Anterior cingulate cortex (tissue), 58 donors: ENCODE measurements at regions not wholly inside any gene's neighbourhood (a gene's known extent, or its start where the extent isn't known, plus 50 kb on each side); places are given as distances from the start of the nearest gene placed in this dataset.
"Not testable (repeated sequence)": the region's sequence is repeated elsewhere in the genome, so short reads cannot be mapped to it uniquely, and the experiment has no call there.

Experiments
- DNase-seq, 58 donors: peaks; one replicate each; lab custom pipeline; 2025; lab: John Stamatoyannopoulos, UW

DNA sequence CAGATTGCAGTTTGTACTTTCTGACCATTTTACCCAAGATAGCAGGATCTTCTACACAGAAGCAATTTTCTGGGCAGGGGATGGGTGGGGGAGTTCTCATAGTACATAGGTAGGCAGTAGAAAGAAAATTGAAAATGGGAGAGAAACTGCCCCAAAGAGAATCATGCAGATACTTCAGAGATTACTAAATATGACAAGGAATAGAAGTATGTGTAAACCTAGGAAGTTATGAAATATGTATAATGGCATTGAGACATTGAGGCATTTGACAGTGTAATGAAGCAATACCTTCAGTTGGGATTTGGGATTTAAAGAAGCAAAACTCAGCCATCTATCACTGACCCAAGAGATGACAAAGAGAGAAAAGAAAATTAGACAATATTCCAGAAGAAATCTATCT is 233.0 kb downstream of the PTN start:
- no peak for DNase-seq

DNA sequence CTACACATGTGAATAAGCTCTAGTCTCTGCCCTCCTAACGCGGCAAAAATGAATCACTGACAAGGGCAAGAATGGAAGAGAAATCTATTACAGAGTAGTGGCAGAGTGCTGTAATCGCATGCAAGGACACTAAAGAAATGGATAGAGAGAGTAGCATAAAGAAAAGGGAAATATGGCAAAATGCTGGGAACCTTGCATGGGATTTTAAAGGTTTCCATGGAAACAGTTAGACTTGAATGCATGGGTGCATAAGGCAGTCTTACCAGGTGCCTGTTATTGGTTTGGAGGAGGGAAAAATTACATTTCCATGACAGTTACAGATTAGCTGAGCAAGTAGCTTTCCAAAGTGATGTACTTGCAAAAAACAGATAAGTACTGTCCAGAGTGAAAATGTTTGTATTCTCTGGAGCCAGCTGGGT is 233.4 kb downstream of the PTN start:
- DNase-seq, result no peak

DNA sequence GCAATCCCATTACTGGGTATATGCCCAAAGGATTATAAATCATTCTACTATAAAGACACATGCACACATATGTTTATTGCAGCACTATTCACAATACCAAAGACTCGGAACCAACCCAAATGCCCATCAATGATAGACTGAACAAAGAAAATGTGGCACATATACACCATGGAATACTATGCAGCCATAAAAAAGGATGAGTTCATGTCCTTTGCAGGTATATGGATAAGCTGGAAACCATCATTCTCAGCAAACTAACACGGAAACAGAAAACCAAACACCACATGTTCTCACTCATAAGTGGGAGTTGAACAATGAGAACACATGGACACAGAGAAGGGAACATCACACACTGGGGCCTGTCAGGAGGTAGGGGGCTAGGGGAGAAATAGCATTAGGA is 235.7 kb downstream of the PTN start:
- not testable (repeated sequence) for DNase-seq

DNA sequence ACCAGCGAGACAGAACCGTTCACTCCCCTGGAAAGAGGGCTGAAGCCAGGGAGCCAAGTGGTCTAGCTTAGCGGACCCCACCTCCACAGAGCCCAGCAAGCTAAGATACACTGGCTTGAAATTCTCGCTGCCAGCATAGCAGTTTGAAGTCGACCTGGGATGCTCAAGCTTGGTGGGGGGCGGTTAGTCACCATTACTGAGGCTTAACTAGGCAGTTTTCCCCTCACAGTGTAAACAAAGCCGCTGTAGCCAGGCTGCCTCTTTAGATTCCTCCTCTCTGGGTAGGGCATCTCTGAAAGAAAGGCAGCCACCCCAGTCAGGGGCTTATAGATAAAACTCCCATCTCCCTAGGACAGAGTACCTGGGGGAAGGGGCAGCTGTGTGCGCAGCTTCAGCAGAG is 235.1 kb downstream of the CHRM2 start:
- DNase-seq, result not testable (repeated sequence)

DNA sequence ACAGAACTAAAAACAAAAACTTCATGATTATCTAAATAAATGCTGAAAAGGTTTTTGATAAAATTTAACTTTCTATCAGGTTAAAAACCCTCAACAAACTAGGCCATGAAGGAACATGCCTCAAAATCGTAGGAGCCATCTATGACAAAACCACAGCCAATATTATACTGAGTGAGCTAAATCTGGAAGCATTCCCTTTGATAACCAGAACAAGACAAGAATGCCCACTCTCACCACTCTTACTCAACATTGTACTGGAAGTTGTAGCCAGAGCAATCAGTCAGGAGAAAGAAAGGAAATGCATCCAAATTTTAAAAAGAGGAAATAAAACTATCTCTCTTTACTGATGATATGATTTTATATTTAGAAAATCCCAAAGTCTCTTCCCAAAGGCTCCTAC is 228.7 kb downstream of the CHRM2 start:
- no peak for DNase-seq

DNA sequence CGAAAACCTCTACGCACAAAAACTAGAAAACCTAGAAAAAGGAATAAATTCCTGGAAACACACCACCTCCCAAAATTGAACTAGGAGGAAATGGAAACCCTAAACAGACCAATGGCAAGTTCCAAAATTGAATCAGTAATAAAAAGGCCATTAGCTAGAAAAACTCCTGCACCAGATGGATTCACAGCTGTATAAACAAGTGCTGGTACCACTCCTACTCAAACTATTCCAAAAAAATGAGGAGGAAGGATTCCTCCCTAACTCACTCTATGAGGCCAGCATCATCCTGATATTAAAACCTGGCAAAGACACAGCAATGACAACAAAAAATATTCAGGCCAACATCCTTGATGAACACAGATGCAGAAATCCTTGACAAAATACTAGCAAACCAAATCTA is 228.2 kb downstream of the CHRM2 start:
- no peak for DNase-seq

DNA sequence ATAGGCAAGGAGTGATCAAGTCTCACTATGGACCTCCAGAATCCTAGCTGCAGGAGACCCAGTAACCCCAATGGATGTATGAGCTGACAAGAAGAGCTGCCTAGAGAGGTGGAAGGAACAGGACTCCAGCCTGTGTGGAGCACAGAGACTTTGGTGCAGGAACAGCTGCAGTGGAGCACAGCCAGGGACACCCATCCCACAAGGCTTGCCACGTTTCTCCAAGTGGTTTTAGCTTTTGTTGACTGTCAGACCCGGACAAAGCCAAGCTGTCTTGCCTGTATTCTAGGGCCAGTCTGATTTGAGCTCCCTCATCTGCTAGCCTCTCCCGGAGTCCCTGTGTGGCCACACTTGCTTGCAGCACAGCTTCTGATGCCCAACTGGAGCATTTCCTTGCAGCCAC is 224.7 kb downstream of the CHRM2 start:
- DNase-seq, result no peak

DNA sequence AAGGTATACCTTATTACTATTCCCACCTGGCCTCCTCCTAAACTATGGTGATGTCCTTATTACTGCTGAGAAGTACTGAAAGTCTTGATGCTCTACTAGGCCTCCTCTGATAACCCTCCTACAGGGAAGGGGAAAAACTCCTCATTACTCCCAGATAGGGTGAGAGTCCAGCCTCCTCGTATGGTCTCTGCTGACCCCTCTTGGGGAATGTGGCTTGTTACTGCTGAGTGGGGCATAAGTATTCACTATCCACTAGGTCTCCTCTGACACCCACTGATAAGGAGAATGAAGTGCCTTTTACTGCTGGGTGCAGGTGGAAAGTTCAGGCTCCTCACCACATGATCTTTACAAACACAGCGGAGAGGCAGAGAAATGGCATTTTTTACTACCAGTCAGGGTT is 222.9 kb downstream of the CHRM2 start:
- DNase-seq, result no peak

DNA sequence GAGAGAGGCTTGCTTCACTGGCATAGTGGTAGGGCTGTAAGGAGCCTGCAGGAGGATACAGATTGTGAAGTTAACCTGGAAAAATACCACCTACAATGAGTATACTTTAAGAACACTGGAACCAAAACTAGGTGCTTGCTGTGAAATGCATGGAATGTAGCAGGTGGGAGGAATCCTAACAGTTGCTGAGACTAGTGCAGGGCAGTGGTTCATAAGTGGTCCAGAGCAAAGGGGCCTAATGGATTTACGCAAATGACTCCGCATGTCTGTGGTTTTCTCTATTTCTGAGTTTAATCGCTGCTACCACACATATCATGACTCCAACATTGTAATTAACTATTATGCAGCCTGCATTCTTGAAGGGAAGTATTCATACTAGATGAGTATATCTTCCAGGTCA is 218.4 kb downstream of the CHRM2 start:
- DNase-seq, result no peak

DNA sequence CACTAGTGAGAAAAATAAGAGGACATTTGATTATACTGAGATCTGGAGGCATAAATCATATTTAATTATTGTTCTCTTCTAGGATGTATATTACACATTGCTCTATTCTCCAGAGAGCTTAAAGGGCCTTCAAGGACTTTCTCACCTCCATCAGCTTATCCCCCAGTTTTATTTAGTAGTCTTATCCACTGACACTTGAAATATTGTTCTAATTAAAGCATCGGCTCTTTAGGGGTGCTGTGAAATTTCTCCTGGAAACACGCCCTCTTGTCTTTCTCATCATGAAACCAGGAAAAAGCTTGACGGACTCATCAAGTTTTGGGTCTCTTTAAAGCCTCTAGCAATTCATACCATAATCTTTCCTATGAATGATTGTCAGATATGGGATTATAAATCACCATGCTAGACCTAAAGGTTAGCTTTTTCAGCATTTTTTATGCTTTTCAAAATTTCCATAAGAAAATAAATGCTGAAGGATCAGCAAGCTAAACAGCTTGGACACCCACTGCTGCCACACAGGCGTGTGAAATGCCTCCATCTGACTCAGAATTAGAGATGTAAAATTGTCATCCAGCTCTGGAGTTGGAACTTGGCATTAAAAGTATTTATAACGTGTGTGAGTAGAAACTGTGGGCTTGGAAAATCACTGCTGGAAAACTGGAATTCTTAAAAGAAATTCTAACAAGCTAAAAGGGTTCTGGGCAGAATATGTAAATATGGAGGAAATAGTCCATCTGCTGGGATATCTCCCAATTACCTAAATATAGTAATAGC is 216.3 kb downstream of the CHRM2 start:
- DNase-seq, result peak in 12 of 58 donors; percentile 0 to 39 (median 10)

DNA sequence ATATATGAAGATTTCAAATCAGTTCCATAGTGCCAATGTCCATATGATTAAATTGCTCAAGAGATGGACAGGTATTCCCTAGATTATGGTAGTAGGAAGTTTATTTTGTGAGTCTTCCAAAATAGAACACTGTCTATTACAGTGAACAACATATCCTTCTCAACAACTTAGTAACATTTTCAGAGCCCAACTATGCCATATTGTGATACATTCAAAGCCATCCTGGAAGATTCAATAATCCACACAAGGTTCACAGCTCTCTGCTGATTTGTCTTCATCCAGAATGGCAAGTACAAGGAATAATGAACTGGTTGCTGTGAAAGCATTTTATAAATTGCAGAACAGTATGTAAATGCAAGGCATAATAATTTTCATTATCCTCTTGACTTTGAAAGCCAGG is 213.9 kb downstream of the CHRM2 start:
- no peak for DNase-seq

DNA sequence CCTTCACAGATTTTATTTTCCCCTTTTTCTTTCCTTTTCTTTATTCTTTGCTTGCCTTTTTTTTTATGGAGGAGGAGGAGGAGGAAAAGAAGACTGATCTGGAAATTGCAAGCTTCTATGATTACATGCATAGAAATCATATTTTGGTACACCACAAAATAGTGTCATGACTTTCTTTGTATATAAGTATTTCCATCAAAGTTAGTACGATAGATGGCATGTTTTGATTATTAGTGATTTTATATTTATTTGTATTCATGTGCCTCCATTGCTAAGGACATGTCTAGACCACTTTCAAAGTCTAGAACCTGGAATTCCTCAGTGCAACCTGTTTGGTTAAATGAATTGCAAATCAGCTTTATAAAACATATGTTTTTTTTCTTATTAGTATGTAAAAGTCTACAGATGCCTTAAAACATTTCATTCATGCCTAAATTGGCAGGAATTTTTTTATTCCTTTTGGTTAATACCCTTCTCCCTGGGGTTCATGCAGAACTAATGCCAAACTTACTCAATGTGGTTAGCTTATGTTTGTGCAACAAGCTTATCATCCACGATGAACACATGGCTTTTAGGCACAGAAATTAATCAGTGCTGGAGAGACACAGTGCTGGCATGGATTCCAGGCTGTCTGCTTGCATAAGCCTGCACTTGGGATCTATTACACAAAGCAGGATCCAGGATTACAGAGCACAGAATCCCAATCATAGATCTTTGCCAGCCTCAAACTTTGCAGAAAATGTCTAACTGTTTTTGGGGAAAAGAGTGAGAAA is 213.1 kb downstream of the CHRM2 start:
- DNase-seq, result peak in 9 of 58 donors; percentile 1 to 22 (median 6)

DNA sequence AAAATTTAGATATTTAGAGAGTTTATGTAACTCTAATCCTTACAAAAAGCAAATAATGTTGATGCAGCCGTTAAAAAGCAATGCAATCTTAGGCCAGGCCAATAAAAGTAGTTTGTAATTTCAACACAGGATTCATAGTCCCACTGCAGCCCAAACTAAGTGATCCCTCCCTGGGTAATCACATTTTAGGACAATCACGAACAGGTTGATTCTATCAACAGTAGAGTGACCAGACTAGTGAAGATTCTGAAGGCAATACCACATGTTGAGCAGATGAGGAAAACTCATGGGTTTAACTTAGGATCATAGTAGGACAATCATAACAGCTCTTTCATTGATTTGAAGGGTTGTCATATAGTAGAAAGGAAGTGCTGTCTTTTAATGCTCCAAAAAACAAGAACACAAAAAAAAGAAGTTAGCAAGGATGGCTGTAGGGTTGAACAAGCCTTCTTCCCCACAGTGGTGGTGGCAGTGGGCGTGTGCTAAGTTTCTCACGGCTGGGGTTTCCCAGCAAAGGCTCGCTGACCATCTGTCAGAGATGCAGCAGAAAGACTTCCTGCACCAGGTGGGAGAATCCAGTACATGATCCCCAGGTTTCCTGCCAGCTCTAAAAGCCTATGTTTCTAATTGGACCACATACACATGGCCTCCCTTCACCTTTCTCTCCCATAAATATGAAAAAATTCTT is 212.2 kb downstream of the CHRM2 start:
- peak in 5 of 58 donors; percentile 2 to 11 (median 6) for DNase-seq

DNA sequence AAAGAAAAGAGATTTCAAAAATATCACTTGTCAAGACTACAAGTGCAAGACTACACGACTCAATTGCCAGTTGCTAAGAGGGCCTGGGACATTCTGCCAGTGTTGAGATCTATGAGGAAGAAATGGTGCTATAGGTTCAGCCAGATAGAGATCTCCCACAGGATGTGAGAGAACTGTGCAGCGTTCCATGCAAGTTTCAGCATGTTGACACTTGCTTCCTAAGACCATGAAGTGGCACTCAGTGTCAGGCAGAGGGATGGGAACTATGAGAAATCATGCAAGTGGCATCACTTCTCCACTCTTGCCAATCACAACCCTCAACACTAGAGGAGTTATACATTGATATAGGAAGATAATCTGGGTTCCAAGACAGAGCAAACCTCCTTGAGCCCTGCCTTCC is 210.3 kb downstream of the CHRM2 start:
- DNase-seq, result no peak

DNA sequence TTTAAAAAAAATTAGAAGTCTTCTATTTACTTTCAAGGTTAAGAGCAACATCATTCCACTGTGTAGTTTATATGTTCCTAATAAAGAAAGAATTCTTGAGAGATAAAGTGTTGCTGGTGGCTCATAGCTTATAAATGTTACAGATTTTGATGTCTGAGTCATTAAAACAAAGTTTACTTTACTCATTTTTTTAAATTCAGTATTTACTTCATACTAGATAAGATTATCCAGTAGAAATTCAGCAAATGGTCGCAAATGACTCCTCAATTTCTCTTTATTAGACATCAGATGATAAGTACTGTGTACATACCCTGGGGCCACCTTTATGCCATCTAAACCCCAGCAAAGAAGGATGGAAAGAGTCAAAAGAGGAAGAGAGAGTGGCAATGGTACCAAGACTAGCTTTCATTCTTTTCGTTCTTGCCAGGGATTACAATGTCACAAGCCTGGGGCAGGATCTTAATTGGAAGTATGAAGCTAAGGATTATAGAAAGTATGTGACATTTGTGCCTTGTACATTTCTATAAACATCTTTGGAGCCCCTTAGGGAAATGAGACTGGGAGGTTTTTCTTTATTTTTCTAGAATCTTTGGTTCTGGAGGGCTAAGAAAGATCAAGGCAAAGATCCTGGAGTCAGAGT is 206.1 kb downstream of the CHRM2 start:
- DNase-seq, result no peak

DNA sequence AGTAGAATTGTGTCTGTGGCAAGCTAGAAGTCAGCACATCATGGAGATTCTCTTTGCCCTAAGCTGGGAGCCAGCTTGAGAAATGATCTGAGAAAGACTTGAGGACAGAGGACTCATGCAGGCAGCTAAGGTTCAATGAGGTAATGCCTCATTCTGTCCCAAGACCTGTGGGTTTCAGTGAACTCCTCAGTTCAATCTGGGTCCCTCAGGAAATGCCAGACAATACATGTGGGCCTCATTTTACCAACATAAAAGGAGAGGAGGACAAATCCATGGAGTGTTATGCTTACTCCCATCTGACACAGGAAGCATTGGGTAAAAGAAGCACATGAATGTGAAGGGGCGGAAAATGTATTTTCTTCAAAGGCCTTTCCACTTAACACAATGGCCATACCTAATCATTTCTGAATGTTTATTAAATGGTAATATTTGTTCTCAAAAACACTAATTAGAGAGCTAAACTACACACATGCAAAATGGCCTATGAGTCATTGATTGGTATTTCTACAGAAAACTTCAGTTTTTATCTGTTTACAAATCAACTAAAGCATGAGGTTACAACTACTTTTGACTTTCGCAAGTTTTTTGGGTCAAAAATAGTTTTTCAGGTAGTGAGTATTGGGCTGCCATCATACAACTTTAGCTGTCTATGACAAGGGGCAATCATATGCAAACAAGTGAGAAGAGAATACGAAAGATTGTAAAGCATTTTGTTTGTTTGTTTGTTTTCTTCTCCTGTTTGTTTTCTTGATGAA is 205.3 kb downstream of the CHRM2 start:
- DNase-seq, result no peak
